AG09319 (cell line): ENCODE measurements at regions not wholly inside any gene's neighbourhood (a gene's known extent, or its start where the extent isn't known, plus 50 kb on each side); places are given as distances from the start of the nearest gene placed in this dataset.

ENCODE experiments used
- DNase-seq: peaks from one replicate; pipeline ENCODE4 v3.0.0-alpha.2; 2010; ENCODE audit warnings: low read depth; ENCODE audit errors: extremely low read depth
- CTCF ChIP-seq: IDR thresholded peaks from 2 replicates; pipeline ENCODE4 v1.5.1; 2011; ENCODE audit warnings: low read depth, mild to moderate bottlenecking, inconsistent platforms, low read length, moderate library complexity

- no peak for TF ChIP-seq CTCF
- DNase-seq = no peak
Observed at GRCh38 chr4:104418286-104418685, 76.4 kb downstream of the CXXC4 start.

- TF ChIP-seq CTCF = no peak
- no peak for DNase-seq
Observed at GRCh38 chr4:104417357-104417882, 77.3 kb downstream of the CXXC4 start.

GRCh38 chr4:104416725-104417356 is 77.9 kb downstream of the CXXC4 start:
- no peak for DNase-seq
- no peak for TF ChIP-seq CTCF

GRCh38 chr4:104413487-104413886 is 81.2 kb downstream of the CXXC4 start:
- TF ChIP-seq CTCF = no peak
- DNase-seq = no peak

GRCh38 chr4:104412344-104412743 is 82.3 kb downstream of the CXXC4 start:
- no peak for DNase-seq
- no peak for TF ChIP-seq CTCF

- DNase-seq = no peak
- TF ChIP-seq CTCF = no peak
Observed at GRCh38 chr4:104411502-104411901, 83.2 kb downstream of the CXXC4 start.

- no peak for TF ChIP-seq CTCF
- no peak for DNase-seq
Observed at GRCh38 chr4:104408878-104409277, 85.8 kb downstream of the CXXC4 start.
